GM12872 (cell line): ENCODE measurements at regions not wholly inside any gene's neighbourhood (a gene's known extent, or its start where the extent isn't known, plus 50 kb on each side); places are given as distances from the start of the nearest gene placed in this dataset.

Experiments used
- TF ChIP-seq, protein P1 (sequence below): IDR thresholded peaks from 3 replicates; pipeline ENCODE4 v1.5.1; 2011; ENCODE audit warnings: low read depth, mild to moderate bottlenecking, low read length, moderate library complexity; ENCODE audit not compliant: insufficient read depth

DNA sequence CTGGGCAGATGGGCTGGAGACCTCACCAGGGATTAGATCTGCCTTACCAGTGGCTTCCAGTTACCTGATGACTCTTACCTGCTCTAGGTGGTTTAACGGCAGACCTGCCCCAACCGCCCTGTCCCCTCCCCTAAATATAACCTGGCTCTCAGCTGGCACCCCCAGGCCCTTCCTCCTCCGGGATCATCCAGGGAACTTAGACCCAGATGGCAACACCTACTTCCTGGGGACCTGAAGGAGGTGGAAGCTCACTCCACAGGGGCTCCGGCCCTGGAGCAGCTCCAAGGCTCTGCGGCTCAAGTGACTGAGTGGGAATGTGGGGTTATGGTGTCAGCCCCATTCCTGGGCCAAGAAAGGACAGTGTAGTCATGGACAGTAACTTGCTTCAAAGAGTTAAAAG is 130.4 kb downstream of the OLFM1 start:
- TF ChIP-seq, protein P1, sequence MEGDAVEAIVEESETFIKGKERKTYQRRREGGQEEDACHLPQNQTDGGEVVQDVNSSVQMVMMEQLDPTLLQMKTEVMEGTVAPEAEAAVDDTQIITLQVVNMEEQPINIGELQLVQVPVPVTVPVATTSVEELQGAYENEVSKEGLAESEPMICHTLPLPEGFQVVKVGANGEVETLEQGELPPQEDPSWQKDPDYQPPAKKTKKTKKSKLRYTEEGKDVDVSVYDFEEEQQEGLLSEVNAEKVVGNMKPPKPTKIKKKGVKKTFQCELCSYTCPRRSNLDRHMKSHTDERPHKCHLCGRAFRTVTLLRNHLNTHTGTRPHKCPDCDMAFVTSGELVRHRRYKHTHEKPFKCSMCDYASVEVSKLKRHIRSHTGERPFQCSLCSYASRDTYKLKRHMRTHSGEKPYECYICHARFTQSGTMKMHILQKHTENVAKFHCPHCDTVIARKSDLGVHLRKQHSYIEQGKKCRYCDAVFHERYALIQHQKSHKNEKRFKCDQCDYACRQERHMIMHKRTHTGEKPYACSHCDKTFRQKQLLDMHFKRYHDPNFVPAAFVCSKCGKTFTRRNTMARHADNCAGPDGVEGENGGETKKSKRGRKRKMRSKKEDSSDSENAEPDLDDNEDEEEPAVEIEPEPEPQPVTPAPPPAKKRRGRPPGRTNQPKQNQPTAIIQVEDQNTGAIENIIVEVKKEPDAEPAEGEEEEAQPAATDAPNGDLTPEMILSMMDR: no peak

DNA sequence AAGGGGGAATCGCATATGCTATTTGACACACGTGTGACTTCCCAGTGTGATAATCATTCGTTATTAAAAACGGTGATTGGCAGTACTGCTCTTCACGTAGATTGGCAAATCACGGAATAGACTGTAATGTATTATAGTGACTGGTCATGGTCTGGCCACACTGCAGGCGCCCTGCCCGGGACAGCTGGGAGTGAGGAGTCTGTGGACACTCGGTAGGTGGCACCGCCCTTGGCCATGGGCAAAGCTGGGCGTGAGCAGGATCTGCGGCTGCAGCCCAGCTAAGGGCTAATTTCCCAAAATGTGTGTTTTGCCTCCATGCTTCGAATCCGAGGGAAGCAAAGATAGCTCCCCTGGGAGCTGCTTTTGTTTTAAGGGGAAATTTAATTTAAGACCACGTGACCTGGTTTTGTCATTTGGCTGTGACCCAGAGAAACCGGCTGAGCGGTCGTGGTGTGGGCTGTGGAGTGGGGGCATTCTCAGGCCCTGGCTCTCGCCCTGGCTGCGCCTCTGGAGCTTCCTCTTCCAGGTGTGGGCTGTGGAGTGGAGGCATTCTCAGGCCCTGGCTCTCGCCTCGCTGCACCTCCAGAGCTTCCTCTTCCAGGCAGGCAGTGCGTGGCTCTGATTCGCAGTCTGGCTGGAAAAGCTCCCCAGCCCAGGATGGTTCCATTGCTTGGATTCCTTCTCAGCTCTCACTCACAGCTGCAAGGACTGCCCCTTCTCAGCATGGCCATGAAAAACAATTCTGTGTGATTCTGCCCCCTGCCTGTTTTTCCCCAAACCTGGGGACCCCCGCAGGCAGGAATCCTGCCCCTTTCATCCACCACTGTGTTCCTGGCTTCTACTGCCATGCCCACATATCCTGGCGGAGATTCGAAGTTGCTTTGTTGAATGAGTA is 131.1 kb downstream of the OLFM1 start:
- TF ChIP-seq, protein P1: no peak

DNA sequence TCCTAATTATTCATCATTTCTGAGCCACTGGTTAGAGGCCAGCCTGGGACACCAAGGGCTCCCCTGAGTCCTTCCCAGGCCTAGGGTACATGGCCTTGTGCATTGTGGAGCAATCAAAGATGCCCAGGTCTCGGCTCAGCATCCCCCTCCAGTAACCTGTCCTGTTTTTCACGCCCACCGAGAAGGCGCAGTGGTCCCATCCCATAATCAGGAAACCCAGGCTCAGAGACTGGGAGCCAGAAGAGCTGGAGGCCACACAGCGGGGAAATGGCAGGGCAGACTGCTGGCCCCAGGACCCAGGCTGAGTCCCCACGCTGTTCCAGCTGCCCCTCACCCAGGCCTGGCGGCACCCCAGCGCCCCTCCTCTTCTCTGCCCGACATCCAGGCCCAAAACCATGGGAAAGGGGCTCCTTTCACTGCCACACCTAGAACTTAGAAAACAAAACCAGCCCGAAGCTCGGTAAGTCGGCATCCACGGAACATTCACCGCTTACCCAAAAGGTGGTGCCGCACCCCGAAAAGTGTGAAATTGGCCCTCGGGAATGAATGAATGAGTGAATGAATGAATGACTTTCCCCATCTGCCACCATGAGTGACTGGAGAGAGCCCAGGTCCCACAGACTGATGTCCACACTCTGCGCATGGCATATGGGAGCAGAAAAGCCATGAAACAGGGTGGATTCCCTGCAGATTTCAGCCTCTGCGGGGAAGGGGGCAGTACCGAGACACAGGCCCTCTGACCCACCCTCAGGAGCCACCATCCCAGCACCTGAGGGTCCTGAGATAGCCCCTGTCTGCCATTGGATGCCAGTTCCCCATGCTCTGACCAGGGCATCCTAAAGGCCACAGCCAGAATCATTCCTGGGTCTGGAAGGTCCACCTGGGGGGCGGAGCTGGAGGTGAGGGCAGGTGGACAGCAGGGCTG is 132.5 kb downstream of the OLFM1 start:
- TF ChIP-seq, protein P1: no peak

DNA sequence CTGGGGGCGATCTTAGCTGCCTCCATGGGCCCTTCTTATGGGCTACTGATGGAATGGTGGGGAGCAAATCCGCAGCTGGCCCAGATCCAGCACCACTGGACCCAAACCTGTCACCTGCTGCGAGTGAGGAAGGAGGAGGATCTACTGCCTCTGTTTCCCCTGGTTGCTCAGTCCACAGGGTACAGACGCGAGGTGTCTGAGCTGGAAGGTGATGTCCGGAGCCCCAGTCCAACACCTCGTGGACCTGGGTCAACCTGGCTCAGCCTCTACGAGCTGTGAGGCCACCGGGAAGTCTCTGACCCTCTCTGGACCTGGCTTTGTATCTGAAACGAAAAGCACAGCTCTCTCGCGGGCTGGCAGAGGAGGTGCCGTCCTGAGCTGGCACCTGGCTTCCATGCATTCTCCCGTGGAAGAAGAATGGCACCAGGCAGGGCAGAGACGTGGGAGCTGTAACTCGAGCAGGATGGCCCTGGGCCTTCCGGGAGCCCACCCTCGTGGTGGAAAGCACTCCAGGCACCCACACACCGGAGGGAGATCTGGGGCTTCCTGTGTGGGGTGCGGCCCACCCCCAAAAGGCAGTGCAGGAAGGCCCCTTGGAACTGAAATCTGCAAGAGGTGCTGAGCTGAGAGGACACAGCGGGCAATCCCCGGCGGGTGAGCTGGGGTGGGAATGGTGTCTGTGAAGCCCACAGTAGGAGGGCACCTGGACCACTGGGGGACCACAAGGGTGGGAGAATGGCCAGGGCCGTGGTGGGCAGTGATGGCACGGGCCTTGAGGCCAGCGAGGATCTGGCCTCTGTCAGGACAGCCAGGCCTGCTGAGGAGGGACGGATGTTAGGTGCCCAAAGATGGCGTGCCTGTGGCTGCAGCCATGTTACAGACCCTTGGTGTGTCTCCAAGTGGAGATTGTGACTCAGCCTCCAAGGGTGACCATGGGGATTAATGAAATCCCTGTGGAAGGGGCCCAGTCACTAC is 133.4 kb downstream of the OLFM1 start:
- TF ChIP-seq, protein P1: no peak

DNA sequence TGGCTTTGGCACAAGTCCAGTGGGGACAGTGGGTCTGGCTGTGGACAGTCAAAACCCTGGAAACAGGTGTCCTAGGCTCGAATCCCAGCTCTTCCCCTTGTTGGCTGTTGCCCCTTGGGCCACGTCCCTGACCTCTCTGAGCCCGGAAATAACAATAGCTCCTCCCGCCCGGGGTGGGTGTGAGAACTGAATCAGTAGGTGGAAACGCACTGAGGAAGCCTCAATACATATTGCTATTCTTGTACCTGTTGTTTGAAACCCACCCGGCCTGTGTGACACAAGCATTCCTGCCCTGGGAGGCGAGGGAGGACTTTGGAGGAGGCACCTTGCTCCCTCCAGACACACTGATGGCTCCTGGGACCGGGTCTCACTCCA is 134.1 kb downstream of the OLFM1 start:
- TF ChIP-seq, protein P1: no peak

DNA sequence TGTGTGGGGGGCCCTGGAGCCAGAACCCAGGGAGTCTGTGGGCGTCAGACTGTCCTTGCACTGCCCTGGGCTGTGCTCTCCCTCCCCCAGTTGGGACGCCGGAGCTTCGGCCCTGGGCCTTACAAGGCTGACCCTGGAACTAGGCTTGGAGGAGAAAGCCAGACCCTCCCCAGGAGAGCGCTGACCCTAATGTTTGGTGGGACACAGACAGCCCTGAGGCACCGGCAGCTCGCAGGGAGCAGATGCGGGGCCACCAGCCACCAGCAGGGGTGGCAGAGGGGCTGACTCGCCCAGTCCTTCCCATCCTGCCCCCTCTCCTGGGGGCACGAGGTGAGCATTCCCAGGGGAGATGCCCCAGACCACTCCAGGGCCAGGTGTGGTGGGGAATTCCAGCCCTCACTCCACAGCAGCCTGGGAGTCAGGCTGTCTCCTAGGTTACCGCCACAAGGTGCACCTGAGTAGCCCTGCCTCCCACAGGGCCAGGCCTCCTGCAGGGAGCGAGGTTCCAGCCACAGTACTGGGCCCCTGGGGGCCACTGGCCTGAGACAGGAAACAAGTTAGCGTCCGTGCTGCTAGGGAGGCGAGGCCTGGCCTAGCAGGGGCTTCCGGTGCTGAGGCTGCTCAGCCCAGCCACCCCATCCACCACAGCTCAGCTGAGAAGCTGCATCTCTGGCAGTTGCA is 134.6 kb downstream of the OLFM1 start:
- TF ChIP-seq, protein P1: no peak
